ENCODE measurements at regions not wholly inside any gene's neighbourhood (a gene's known extent, or its start where the extent isn't known, plus 50 kb on each side); places are given as distances from the start of the nearest gene placed in this dataset.

DNA sequence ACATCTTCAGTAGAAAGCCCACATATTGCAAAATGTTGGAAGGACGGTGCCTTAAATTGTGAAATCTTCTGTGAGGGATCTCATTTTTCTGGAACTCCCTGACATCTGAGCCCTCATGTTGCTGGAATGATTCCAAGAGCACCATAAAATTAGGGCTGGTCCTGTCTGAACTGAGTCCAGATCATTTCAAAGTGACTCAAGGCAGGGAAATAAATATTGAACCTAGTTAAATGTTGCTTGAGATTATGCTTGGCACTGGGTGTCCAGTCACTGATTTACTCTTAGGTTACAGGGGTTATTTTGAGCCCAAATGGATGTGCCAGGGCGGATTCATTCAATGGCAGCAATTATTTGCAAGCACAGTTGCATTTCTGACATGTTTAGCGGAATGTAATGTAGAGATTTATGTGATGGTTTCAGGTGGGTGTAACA, 437.0 kb downstream of the PIK3R1 start:
- TF ChIP-seq EZH2phosphoT487 (IDR thresholded peaks at IDR 0.05; ENCODE audit: unreplicated experiment) (no peak), EZH2 (IDR thresholded peaks at IDR 0.05; ENCODE audit: low read depth, unreplicated experiment) (no peak), ZNF114 (CRISPR knock-in tag; IDR thresholded peaks at IDR 0.05) (no peak), JUNB (IDR thresholded peaks at IDR 0.05; ENCODE audit: unreplicated experiment) (no peak), POLR2AphosphoS5 (IDR thresholded peaks at IDR 0.05; ENCODE audit: low read depth) (no peak), ZNF331 (CRISPR knock-in tag; IDR thresholded peaks at IDR 0.05; ENCODE audit: low read depth) (no peak)
- TF ChIP-seq, protein P1, sequence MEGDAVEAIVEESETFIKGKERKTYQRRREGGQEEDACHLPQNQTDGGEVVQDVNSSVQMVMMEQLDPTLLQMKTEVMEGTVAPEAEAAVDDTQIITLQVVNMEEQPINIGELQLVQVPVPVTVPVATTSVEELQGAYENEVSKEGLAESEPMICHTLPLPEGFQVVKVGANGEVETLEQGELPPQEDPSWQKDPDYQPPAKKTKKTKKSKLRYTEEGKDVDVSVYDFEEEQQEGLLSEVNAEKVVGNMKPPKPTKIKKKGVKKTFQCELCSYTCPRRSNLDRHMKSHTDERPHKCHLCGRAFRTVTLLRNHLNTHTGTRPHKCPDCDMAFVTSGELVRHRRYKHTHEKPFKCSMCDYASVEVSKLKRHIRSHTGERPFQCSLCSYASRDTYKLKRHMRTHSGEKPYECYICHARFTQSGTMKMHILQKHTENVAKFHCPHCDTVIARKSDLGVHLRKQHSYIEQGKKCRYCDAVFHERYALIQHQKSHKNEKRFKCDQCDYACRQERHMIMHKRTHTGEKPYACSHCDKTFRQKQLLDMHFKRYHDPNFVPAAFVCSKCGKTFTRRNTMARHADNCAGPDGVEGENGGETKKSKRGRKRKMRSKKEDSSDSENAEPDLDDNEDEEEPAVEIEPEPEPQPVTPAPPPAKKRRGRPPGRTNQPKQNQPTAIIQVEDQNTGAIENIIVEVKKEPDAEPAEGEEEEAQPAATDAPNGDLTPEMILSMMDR (conservative IDR thresholded peaks at IDR 0.05; ENCODE audit: low read depth in 2 of 2), result no peak
- TF ChIP-seq, protein P2, sequence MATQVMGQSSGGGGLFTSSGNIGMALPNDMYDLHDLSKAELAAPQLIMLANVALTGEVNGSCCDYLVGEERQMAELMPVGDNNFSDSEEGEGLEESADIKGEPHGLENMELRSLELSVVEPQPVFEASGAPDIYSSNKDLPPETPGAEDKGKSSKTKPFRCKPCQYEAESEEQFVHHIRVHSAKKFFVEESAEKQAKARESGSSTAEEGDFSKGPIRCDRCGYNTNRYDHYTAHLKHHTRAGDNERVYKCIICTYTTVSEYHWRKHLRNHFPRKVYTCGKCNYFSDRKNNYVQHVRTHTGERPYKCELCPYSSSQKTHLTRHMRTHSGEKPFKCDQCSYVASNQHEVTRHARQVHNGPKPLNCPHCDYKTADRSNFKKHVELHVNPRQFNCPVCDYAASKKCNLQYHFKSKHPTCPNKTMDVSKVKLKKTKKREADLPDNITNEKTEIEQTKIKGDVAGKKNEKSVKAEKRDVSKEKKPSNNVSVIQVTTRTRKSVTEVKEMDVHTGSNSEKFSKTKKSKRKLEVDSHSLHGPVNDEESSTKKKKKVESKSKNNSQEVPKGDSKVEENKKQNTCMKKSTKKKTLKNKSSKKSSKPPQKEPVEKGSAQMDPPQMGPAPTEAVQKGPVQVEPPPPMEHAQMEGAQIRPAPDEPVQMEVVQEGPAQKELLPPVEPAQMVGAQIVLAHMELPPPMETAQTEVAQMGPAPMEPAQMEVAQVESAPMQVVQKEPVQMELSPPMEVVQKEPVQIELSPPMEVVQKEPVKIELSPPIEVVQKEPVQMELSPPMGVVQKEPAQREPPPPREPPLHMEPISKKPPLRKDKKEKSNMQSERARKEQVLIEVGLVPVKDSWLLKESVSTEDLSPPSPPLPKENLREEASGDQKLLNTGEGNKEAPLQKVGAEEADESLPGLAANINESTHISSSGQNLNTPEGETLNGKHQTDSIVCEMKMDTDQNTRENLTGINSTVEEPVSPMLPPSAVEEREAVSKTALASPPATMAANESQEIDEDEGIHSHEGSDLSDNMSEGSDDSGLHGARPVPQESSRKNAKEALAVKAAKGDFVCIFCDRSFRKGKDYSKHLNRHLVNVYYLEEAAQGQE (IDR thresholded peaks at IDR 0.05; ENCODE audit: unreplicated experiment), result no peak
- TF ChIP-seq, protein P3, sequence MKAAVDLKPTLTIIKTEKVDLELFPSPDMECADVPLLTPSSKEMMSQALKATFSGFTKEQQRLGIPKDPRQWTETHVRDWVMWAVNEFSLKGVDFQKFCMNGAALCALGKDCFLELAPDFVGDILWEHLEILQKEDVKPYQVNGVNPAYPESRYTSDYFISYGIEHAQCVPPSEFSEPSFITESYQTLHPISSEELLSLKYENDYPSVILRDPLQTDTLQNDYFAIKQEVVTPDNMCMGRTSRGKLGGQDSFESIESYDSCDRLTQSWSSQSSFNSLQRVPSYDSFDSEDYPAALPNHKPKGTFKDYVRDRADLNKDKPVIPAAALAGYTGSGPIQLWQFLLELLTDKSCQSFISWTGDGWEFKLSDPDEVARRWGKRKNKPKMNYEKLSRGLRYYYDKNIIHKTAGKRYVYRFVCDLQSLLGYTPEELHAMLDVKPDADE (IDR thresholded peaks at IDR 0.05), result no peak

All from GM23338 (cell line).